ENCODE measurements at regions not wholly inside any gene's neighbourhood (a gene's known extent, or its start where the extent isn't known, plus 50 kb on each side); places are given as distances from the start of the nearest gene placed in this dataset.

- FAIRE-seq (no peak), DNase-seq (ENCODE audit: low read depth in 1 of 2, low spot score in 2 of 2) (no peak)
- no peak overlapping the region for H2AK5ac ChIP-seq (ENCODE audit: low read depth, low read length)
- H3K4me1 ChIP-seq (replicated peaks in 1 of 4; ENCODE audit: control insufficient read depth in 3 of 4, insufficient read depth in 4 of 4, low read length in 3 of 4) = no peaks in the 10 kb centered on the region
- no peak overlapping the region for H2BK12ac ChIP-seq (ENCODE audit: low read depth, low read length)
- H3K14ac ChIP-seq (ENCODE audit: insufficient read length) = no peak overlapping the region
- H3K4ac ChIP-seq (replicated peaks; ENCODE audit: insufficient read length, low read depth, low read length) = no peak overlapping the region
- H2BK5ac ChIP-seq (ENCODE audit: low read depth, low read length) = no peak overlapping the region
- no peak overlapping the region for H3K27ac ChIP-seq (ENCODE audit: low read depth, low read length)
- CTCF ChIA-PET (ENCODE audit: partially characterized antibody) = interaction anchor here (1.2 kb wide), 1 partner anchor 98 kb away, joined by 5 read pairs; no protein-coding TSS in a partner anchor
- no peaks in the 10 kb centered on the region for H4K20me1 ChIP-seq (replicated peaks in 1 of 2; ENCODE audit: control insufficient read depth in 1 of 2, insufficient read depth in 2 of 2, low read length in 2 of 2)
- H4K8ac ChIP-seq (ENCODE audit: extremely low read depth, insufficient read depth, low read length) = no peak overlapping the region
- no peak overlapping the region for H3K56ac ChIP-seq (replicated peaks; ENCODE audit: insufficient read length, low read depth, low read length)
- no peaks in the 10 kb centered on the region for H3K36me3 ChIP-seq (ENCODE audit: control insufficient read depth in 2 of 4, insufficient read depth in 4 of 4, low read length in 3 of 4)
- no peak overlapping the region for H4K91ac ChIP-seq (replicated peaks; ENCODE audit: insufficient read length, low read length)
- H3K23ac ChIP-seq (ENCODE audit: insufficient read length) = no peak overlapping the region
- H2BK20ac ChIP-seq (ENCODE audit: low read length) = no peak overlapping the region
- POLR2A ChIA-PET (ENCODE audit: partially characterized antibody) = interaction anchor here (1.5 kb wide), 1 partner anchor 132 kb away, joined by 4 read pairs; no protein-coding TSS in a partner anchor
- no peak overlapping the region for H4K5ac ChIP-seq (ENCODE audit: insufficient read length, low read depth, low read length)
- H2BK15ac ChIP-seq (ENCODE audit: low read length) = no peak overlapping the region
- no peaks in the 10 kb centered on the region for H3K23me2 ChIP-seq (ENCODE audit: low read depth, low read length)
- TF ChIP-seq CTBP2 (IDR thresholded peaks at IDR 0.05; ENCODE audit: borderline replicate concordance, insufficient read depth, insufficient read length, low read length) (no peak), TEAD4 (IDR thresholded peaks at IDR 0.05; ENCODE audit: low read depth, low read length) (no peak), SUZ12 (IDR thresholded peaks at IDR 0.05; ENCODE audit: low read length) (no peak), PHF8 (conservative IDR thresholded peaks at IDR 0.05; ENCODE audit: low read depth, low read length) (no peak), YY1 (IDR thresholded peaks at IDR 0.05; ENCODE audit: low read depth, low read length) (no peak), RXRA (IDR thresholded peaks at IDR 0.05; ENCODE audit: insufficient read depth, low read depth, low read length) (no peak), POLR2AphosphoS5 (IDR thresholded peaks at IDR 0.05; ENCODE audit: low read depth, low read length) (no peak), NANOG (IDR thresholded peaks at IDR 0.05; ENCODE audit: insufficient read depth, low read depth, low read length, poor library complexity, severe bottlenecking) (no peak), JUND (IDR thresholded peaks at IDR 0.05; ENCODE audit: low read length) (no peak)
- H3K79me1 ChIP-seq (ENCODE audit: low read depth, low read length) = no peaks in the 10 kb centered on the region
- H3K4me3 ChIP-seq (ENCODE audit: extremely low read depth in 1 of 4, insufficient read depth in 2 of 4, low read depth in 3 of 4, low read length in 4 of 4) = no peak overlapping the region
- no peak overlapping the region for H3K18ac ChIP-seq (ENCODE audit: extremely low read depth, low read length)
- no peak overlapping the region for H3K4me2 ChIP-seq (ENCODE audit: insufficient read depth in 1 of 2, low read depth in 2 of 2, low read length in 2 of 2)
- no peak overlapping the region for H3K9ac ChIP-seq (replicated peaks in 1 of 4; ENCODE audit: extremely low read depth in 1 of 4, low read depth in 3 of 4, low read length in 3 of 4)
- no peaks in the 10 kb centered on the region for H3K27me3 ChIP-seq (replicated peaks in 1 of 4; ENCODE audit: control insufficient read depth in 3 of 4, extremely low read depth in 1 of 4, insufficient read depth in 3 of 4, low read length in 3 of 4)
- H3K9me3 ChIP-seq (ENCODE audit: insufficient read depth in 2 of 2, low read depth in 1 of 2, low read length in 1 of 2) = no peaks in the 10 kb centered on the region
- no peak overlapping the region for H2AFZ ChIP-seq (ENCODE audit: low read length)
- no peaks in the 10 kb centered on the region for H3K79me2 ChIP-seq (ENCODE audit: control insufficient read depth in 1 of 2, insufficient read depth in 2 of 2, low read length in 2 of 2)
- no peak overlapping the region for H2BK120ac ChIP-seq (replicated peaks; ENCODE audit: low read depth, low read length)
Observed at GRCh38 chr1:222891578-222891977, 76.7 kb downstream of the DISP1 start.
